Testis (tissue), 2 donors: ENCODE measurements at regions not wholly inside any gene's neighbourhood (a gene's known extent, or its start where the extent isn't known, plus 50 kb on each side); places are given as distances from the start of the nearest gene placed in this dataset.

ENCODE experiments used
- POLR2A ChIP-seq: fragments of 450-650 bp; IDR thresholded peaks from one replicate; pipeline ENCODE4 v1.6.1; 2017; ENCODE audit warnings: antibody characterized with exemption, mild to moderate bottlenecking, moderate library complexity
- TF ChIP-seq, protein P1 (sequence below), 3 experiments: fragments of 450-650 bp in 2 of 3; fragments of 200-600 bp in 1 of 3; sonication (generic) in 1 of 3; IDR thresholded peaks; one replicate each; pipeline ENCODE4 v1.5.1; 2016 to 2019; ENCODE audit warnings: antibody characterized with exemption in 3 of 3, mild to moderate bottlenecking in 2 of 3, moderate library complexity in 1 of 3

- TF ChIP-seq POLR2A: no peak
- TF ChIP-seq, protein P1, sequence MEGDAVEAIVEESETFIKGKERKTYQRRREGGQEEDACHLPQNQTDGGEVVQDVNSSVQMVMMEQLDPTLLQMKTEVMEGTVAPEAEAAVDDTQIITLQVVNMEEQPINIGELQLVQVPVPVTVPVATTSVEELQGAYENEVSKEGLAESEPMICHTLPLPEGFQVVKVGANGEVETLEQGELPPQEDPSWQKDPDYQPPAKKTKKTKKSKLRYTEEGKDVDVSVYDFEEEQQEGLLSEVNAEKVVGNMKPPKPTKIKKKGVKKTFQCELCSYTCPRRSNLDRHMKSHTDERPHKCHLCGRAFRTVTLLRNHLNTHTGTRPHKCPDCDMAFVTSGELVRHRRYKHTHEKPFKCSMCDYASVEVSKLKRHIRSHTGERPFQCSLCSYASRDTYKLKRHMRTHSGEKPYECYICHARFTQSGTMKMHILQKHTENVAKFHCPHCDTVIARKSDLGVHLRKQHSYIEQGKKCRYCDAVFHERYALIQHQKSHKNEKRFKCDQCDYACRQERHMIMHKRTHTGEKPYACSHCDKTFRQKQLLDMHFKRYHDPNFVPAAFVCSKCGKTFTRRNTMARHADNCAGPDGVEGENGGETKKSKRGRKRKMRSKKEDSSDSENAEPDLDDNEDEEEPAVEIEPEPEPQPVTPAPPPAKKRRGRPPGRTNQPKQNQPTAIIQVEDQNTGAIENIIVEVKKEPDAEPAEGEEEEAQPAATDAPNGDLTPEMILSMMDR (IDR thresholded peaks at IDR 0.05): no peak
Measured at GRCh38 chr2:221308507-221309066, 263.5 kb downstream of the EPHA4 start.
